DMS114 treated with DMSO at 0.1 percent for 48 hours (cell line): ENCODE measurements at regions not wholly inside any gene's neighbourhood (a gene's known extent, or its start where the extent isn't known, plus 50 kb on each side); places are given as distances from the start of the nearest gene placed in this dataset.
"Not testable (repeated sequence)": the region's sequence is repeated elsewhere in the genome, so short reads cannot be mapped to it uniquely, and the experiment has no call there.

Experiments used
- DNase-seq: peaks from one replicate; lab custom pipeline; 2025; ENCODE audit not compliant: unreplicated experiment; lab: John Stamatoyannopoulos, UW

DNA sequence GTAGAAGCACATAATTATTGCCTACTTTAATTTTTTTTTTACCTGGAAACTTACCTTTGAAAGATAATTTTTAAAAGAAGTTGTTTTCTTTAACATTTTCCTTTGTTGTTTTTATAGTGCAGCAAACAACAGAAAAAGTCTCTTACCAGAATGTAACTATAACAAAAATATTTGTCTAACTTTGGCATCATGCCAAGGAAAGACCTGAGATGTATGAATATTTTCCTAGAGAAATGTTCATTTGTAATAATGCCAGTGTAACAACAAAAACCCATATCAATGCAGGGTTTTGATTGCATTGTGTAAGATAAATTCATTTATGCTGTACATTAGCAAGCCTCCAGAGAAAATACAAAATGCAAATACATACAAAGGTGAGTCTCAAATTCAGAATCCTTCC is 775.7 kb downstream of the SI start:
- no peak for DNase-seq

DNA sequence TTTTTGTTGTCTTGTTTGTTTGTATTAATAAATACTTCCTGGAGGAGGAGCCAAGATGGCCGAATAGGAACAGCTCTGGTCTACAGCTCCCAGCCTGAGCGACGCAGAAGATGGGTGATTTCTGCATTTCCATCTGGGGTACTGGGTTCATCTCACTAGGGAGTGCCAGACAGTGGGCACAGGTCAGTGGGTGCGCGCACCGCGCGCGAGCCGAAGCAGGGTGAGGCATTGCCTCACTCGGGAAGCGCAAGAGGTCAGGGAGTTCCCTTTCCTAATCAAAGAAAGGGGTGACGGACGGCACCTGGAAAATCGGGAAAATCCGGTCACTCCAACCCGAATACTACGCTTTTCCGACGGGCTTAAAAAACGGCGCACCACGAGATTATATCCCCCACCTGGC is 786.8 kb downstream of the SI start:
- DNase-seq, result not testable (repeated sequence)

DNA sequence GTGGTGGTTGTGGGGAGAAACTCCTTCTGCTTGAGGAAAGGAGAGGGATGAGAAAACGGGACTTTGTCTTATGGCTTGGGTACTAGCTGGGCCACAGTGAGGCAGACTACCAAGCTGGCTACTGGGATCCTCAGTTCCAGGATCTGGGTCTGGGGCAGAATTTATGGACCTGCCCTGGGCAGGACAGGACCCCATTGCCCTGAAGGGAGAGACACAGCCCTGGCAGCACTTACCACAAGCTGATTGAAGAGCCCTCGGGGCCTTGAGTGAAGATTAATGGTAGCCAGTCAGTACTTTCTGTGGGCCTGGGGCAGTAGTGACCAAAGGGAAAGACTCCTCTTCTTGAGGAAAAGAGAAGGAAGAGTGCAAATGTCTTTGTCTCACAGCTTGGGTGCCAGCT is 799.7 kb downstream of the SI start:
- DNase-seq, result no peak

DNA sequence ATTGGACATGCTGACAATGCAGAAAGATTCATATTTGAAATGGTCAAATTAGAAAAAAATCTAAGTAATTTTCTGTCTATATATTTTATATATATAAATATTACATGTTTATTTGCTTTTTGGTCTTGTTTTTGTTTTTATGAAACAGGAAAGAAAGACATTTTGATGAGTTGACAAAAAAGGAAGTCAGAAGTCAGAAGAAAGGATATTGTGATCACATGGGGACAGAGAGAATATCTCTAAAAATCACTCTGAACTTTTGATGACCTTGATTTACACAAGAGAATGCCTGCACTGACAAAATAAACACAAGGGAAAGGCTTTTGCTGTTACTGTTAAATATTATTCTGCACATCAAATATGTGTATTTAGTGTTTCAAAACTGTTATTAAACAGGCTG is 811.2 kb downstream of the SI start:
- DNase-seq, result no peak

DNA sequence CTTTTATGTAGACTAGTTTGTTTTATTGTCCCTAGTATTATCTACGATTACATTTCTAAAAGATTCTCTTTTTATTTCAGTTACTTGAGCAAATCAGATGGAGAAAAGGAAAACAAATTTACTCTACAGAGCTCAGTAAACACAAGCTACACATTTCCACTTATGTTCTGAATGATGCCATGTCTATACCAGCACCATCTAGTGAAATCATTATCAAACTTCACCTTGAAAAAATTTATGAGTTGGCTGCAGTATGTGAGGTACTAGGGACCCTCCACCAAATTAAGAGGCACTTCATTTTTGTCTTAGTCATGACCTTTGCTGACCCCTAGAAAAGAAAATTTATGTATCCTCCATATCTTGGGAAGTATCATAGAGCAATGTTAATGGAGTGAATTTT is 827.4 kb downstream of the SI start:
- DNase-seq, result no peak

DNA sequence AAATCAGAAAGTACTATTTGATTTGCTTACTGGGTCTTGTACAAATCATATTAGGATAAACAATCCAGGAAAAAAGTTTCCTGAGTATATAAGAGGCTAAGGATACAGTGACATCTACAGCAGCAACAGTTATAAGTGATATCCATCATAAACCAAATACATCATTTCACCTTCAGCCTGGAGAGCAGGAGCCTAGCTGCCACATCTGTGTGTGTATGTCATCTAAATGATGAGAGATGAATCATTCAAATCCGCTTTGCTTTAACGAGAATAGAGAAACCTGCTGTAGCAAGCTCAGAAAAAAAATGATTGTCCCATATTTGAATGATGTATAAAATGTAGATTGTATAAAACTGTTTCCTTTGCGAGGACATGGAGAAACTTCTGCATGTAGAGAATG is 841.4 kb downstream of the SI start:
- no peak for DNase-seq

DNA sequence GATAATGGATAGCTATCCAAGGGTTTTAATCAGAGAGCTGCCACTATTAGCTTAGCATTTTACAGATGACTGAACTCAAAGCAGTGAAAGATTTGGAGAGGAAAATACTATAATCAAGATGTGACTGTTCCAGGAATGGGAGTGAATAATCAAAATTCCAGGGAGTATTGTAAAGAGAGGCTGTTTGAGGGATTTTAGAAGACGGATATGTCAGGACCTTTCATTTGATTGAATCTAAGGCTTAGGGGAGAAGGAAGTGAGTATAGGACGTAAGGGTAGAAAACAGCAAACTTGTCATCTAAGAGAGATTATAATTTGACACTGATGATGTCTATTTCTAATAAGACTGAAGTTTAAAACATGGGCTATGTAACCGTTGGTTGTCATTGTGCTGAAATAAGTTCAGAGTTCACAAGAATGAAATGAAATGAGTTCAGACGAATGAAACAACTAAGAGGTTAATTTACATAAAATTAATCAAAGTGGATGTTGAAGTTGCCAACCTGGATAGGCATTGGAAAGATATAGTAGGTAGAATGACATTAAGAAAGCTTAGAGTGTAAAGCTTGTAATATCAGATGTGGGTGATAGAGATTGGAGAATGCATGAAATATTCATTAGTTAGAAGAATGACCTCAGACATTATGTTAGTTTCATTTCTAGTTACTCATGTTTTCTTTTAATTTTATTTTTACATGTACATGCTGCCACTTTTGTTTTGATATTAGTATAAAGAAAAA is 842.8 kb downstream of the SI start:
- no peak for DNase-seq

DNA sequence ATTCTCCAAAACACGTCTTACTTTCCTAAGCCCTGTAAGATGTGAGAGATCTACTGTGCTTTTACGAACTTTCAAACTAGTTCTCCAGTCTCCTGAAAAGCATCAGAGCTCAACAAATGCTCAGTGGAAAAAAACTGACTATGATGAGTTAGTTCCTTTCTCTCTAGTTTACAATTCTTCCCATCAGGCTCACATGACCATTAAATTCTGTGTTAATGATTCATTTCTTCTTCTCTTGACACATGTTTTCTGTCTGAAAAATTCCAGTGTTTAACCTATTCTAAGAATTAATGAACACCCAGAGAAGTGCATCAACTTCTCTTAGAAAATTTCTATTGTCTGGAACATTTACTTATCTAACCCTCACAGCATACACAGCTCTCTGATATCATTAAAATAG is 844.3 kb downstream of the SI start:
- DNase-seq, result no peak

DNA sequence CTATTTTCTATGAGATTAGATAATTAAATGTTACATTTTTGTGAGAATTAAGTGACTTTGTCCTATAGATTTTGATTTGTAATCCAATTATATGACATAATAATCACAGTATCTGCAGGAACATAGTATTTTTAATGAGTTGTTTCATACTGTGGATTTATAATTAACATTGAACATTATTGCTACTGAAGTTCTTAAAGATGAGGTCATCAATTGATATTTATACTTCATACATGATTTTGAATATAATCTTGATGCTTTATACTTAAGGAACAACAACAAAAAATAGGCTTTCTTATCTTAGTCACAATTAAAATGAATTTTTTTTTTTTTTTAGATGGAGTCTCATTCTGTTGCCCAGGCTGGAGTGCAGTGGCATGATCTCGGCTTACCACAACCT is 846.6 kb downstream of the SI start:
- no peak for DNase-seq

DNA sequence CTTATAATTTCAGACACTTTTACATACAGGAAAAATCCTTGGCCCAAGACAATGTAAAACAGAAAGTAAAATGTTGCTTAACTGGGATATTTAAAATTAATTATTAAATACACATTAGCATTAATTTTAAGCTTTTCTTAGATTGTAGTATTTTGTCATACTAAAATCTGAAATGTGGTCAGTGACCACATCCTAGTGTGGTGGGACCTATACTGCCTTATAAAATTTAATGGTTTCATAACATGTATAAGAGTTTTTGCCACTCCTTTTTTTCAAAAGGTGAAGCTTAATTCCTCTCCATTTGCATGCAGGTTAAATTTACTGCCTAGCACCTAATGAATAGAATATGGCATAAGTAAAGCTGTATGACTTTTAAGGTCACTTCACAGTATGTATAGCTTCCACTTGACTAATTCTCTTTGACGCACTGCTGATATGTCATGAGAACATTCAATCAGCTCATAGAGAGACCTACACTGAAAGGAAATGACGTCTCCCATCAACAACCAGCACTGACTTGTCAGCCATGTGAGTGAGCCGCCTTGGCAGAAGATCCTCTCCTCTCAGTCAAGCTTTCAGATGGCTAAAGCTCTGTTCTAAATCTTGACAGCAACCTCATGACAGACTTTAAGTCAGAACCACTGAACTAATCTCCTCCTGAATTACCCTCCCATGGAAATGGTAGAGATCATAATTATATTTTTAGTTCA is 847.8 kb downstream of the SI start:
- DNase-seq, result no peak

DNA sequence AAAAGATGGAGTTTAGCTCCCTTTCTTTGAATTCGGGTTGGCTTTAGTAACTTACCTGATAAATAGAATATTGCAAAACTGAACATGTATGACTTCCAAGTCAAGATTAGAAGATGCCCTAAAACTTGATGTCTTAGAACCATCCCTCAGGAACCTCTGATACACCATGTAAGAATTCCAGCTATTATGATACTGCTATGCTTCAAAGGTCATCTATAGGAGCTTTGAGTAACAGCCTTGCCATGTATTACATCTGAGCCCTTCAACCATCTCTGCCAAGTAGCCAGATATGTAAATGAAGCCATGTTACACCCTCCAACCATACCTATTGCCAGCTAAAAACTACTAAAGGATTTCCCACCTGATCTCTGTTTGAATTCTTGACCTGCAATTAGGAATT is 854.2 kb downstream of the SI start:
- DNase-seq, result no peak

DNA sequence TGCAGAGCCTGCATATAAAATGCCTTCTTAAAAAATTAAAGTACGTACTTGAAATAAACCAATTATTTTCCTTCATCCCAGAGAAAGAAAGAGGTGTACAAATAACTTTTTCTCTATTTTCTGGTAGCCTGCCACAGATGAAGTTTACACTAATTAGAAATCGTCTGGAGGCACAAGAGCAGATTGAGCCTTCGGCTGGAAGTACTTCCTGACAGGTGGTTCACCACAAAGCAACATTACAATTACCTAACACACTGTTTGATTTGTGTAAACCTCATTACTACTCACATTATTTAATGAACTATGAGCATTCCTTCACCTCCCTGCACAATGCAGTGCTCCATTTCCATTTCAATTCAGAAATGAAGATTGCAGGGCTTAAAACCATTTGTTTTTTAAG is 856.1 kb downstream of the SI start:
- DNase-seq, result no peak

DNA sequence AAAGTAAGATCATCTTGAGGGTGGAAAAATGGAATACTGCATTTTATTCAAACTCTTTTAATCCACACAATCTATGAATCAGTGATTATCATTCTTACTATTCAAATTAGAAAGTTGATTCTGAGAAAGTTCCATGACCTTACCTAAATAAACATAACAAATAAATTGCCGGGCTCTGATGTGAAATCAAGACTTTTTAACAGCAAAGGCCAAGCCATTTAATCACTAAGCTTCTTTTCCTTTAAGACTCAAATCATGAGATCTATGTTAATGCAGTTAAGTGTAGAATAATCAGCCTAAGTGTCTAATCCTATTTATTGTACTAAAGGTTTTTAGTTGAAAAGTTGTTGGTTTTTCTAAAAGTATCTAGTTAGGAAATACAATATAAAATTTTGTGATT is 857.0 kb downstream of the SI start:
- DNase-seq, result no peak

DNA sequence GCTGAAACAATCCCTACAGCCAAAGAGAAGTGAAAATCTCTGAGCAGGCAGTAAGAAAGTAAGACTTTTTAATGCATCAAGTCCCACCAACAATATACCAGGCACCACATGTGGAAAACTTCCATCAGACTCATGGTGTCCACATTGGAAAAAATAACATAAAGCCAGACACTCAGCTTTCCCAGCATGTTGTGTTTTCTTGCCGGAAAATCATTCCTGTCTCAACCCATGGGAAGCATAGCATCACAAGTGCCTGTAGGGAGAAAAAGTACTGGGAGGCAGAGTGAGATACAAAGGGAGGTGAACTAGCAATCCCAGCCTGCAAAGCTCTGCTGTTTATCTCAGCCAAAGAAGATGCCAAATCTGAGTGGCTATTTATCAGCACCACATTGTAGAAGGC is 868.9 kb downstream of the SI start:
- no peak for DNase-seq

DNA sequence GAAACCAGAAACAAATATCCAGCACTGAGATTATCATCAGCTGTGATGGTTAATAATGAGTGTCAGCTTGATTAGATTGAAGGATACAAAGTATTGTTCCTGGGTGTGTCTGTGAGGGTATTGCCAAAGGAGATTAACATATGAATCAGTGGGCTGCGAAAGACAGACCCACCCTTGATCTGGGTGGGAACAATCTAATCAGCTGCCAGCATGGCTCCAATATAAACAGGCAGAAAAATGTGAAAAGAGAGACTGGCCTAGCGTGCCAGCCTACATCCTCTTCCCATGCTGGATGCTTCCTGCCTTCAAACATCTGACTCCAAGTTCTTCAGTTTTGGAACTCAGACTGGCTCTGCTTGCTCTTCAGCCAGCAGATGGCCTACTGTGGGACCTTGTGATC is 869.5 kb downstream of the SI start:
- DNase-seq, result no peak

DNA sequence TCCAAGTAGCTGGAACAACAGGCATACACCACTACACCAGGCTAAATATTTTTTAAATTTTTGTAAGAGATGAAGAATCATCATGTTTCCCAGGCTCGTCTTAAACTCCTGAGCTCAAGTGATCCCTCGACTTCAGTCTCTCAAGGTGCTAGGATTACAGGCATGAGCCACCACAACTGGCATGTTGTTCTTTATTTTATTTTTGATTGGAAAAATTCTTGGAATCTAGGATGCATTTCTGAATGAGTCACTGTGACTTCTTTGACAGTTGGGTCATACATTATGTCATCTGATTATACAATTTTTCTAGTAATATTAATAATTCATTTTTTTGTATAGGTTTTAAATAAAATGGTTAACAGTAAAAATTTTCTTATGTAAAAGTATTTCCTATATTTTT is 870.2 kb downstream of the SI start:
- DNase-seq, result no peak

DNA sequence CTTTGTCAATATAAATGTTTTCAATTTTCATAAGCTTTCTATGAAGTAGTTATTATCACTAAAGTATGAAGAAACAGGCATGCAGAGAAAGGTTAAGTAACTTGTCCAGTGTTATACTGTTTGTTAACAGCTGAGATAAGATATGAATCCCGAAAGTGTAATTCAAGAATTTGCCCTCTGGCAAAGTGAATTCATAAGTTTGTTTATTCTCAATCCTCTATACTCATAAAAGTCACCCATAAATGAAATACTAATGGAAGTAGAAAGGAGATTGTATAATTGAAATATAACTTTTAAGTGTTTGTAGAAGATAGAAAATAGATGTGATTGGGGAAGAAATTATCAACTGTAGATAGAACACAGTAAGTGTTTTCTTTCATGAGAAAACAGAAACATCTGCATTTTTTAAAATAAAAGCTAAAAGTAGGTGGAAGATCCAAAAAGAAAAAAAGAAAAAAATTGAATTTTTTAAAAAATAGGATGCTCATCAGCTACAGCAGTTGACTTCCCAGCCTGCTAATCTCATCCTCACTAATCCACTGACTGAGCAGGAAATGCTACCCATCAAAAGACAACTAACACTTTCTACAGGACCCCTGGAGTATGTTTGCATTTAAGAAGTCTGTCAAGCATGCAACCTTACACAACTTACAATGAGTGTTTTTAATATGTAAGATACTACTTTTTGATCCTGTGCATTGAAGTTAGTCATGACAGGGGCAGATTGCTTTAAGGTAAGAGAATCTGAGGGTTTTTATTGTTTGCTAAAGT is 878.1 kb downstream of the SI start:
- no peak for DNase-seq

DNA sequence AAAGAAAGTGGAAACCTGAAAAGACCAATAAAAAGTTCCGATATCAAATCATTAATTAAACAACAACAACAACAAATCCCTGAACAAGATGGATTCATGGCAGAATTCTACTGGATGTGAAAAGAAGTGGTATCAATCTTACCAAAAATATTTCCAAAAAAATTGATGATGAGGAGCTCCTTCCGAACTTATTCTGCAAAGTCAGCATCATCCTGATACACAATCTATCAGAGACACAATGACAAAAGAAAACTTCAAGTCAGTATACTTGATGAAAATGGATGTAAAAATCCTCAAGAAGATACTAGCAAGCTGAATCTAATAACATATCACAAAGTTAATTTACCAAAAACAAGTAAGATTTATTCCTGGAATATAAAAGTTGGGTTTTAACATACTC is 881.8 kb downstream of the SI start:
- no peak for DNase-seq

DNA sequence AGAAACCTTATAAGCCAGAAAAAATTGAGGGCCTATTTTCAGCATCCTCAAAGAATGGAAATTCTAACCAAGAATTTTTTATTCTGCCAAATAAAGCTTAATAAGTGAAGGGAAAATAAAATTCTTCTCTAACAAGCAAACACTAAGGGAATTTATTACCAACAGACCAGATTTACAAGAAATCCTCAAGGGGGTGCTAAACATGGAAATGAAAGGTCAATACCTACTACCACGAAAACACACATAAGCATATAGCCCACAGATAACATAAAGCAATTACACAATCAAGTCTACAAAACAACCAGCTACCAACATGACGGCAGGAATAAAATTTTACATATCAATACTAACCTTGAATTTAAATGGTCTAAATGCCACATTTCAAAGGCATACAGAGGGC is 883.5 kb downstream of the SI start:
- no peak for DNase-seq

DNA sequence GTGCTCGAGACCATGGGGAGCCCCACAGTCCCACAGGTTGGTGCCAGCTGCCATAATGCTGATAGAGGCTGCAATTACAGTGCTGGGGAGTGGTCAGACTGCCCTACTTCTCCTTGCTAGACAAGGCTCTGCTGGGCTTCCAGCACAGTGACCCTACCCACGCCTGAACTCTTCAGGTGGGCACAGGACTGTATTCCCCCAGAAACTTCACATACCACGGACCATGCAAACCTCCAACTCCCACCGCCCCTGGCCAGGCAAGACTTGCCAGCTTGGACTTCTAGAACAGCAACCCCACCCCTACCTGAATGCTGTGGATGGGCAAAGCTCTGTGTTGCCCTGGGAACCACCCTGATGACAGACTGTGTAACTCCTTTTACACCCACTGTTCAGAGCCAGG is 885.3 kb downstream of the SI start:
- DNase-seq, result no peak

DNA sequence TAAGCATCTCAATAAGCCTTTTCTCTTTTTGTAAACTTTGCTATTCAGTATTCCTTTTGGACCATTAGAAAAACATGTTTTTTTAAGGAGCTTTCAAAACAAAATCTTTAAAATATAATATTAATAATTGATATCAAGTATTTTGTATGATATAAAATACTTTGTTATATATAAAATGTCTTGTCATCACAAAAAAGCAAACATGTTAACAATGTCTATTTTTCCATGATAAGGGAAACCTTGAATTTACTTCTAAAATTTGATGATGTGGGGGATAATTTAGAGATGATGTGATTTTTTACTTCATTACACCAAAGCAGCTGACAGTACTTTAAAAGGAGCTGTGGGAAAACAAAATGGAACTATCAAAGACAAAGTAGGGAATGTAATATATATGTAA is 887.7 kb downstream of the SI start:
- no peak for DNase-seq

DNA sequence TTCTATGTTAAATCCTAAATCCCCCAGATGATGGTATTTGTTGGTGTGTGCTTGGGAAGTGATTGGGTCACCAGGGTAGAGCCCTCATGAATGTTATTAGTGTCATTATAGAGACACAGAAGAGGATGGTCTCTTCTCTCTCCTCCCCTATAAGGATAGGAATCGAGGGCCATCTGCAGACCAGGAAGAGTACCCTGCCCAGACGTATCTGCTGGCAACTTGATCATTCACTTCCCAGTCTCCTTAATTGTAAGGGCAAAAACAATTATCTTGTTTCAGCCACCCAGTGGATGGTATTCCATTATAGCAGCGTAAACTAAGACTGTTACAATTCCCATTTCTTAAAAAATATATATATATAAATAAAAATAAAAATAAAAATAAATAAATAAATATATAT is 892.2 kb downstream of the SI start:
- DNase-seq, result no peak
